HG03457 (cell line): ENCODE measurements at regions not wholly inside any gene's neighbourhood (a gene's known extent, or its start where the extent isn't known, plus 50 kb on each side); places are given as distances from the start of the nearest gene placed in this dataset.

Source experiments
- ATAC-seq: cut with Tn5 transposase; IDR thresholded peaks from one replicate; pipeline ENCODE4 v1.9.1; 2021; ENCODE audit warnings: moderate number of reproducible peaks; ENCODE audit not compliant: unreplicated experiment

DNA sequence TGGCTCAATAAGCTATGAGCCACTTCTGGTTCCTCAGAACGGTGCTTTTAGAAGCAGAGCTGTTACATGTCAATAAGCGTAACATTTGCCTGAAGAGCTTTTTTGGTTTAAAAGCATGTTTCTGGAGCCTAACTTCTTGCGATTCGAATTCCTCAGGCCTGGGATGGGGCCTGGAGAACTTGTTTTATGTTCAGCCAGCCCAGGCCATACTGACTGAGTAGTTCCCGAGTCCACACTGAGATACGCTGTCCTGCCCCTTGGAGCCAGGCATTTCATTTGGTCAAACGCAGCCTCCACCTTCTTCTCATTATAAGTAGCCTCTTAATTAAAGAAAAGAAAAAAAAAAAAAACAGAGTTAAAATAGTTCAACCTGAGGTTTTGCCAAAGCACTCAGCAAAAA lies 260.6 kb upstream of the ANKRD55 start:
- no peak for ATAC-seq

DNA sequence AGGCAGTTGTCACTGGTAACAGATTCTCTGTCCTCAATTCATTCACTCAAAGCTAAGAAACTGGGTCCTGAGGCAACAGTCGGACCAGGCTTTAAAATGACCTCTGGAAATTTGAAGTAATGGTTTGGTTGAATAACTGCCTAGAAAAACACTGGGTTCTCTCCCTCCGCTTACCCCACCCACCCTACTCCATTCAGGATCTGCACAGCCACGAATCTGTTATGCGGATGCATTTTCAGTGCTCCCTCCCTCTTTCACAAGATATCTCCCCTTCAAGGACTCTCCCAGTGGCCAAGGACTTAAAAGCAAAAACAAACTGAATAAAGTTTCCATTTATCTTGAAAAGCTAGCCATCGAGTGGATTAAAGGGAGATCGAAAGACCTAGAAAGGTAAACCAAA lies 260.2 kb upstream of the ANKRD55 start:
- ATAC-seq, result no peak

DNA sequence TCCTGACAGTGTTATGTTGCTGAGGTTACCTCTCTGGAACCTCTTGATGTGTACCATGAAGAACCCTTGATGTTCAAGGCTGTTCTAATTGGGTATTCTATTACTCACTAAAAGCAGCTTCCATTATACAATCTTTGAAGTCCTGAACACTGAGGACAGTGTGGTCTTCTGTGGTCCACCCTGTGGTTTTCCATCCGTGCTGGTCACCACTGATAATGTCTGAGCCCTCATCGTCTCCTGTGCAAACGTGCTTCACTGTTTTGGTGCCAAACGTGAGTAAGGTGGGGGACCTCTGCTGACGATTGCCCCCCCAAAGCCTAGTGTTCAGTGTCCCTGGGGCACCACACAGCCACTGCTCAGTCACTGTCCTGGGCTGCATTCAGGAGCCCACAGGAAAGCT lies 259.7 kb upstream of the ANKRD55 start:
- no peak for ATAC-seq

DNA sequence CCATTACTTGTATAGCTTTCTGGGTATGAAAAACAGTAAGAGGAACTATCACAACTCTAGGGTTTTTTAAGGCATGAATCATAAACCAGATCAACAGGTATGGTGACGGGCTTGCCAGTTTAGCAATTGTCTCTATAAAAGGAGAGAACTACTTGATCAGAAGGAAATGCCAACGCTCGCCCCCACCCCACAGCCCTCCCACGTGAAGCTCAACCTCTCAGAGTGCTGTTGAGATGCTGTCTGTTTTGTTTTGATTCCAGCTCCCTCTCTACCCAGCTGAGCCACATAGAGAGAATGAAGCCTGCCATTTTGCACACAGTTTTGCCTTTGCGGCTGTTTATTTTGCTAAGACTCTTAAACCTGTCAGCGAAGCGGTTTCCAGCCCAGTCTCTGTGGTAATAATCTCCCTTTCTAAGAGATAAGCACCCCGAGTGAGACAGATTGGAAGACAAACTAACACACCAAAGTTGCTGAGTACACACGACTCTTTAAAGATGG lies 257.9 kb upstream of the ANKRD55 start:
- no peak for ATAC-seq

DNA sequence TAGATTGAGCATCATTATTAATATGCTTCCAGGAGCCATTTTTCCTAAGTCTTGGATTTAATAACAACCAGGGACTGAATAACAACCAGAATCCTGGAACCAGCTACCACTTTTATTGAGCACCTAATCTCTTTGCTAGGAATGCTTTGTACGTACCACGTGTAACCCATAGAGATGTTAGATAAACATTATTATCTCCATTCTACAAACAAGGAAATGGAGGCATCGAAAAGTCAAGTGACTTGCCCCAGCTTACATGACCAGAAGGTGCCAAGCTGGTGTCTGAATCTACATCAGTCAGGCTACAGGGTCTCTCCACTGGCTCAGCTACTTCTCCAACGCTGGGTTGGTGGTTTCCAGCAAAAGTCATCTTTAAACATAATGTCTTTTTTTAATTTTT lies 256.1 kb upstream of the ANKRD55 start:
- ATAC-seq, result no peak

DNA sequence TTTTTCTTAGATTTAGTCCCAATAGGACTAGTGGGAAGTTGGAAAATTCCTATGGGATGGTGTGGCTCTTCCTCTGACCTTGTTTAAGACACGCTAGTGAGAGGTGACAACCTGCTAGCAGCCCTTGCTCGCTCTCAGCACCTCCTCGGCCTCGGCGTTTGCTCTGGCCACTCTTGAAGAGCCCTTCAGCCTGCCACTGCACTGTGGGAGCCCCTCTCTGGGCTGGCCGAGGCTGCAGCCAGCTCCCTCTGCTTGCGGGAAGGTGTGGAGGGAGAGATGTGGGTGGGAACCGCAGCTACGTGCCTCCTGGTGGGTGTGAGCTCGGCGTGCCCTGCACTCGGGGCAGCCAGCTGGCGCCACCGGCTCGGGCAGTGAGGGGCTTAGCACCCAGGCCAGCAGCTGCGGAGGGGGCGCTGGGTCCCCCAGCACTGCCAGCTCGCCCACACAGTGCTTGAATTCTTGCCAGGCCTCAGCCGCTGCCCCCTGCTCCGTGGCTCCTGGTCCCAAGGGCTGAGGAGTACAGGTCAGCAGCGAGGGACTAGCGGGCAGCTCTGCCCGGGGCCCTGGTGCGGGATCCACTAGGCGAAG lies 254.5 kb upstream of the ANKRD55 start:
- no peak for ATAC-seq

DNA sequence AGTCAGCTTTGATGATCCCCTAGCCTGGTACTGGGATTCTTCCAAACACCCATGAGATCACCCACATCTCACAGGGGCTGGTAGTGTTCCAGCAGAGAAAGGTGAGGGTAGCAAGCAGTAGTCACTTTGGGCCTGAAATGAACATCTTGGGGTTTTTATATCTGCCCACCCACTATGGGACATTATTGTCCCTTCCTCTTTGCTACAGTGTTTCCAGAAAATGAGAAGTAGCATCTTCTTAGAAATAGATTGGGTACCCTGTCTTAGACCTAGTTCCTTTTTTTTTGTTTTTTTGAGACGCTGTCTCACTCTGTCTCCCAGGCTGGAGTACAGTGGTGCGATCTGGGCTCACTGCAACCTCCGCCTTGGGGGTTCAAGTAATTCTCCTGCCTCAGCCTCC lies 249.2 kb upstream of the ANKRD55 start:
- ATAC-seq, result no peak

DNA sequence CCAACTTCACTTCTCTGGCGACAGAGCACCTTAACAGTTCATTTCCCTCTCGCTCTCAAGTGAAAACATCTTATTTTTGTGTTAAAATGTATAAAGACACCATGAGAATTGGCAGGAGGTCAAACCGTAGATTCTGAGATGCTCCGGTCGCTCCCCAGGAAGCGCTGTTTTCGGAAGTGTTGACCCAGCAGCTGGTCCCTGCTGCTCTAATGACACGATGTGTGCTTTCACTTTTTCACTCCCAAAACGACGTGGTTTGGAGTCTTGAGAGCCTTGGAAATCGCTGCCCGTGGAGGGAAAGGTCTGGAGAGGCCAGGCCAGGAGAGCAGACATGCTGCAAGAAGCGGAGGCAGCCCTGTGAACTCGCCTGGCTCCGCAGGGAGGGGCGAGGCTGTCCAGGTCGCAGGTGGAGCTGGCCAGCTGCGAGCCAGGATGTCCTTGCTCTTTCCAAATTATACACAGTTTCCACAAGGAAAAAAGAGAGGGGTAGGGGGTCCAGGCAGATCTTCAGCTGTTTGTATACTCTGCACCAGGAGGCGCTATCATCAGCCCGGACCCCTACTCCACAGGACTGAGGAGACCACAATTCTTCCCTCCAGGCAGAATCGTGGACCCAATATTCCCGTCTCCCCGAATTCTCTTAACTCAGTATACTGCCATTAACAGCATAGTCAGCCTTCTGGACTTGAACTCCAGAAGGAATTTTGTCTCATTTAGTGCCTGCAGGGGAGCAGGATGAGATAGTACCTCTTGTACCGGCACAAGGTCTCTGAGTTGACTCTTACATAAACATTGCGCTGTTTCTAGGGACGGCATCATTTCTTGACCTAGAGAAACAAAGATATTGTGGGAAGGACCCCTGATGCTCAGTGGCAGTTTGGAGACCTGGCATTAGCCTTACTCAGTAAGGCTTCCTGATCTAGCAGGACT lies 248.6 kb upstream of the ANKRD55 start:
- no peak for ATAC-seq

DNA sequence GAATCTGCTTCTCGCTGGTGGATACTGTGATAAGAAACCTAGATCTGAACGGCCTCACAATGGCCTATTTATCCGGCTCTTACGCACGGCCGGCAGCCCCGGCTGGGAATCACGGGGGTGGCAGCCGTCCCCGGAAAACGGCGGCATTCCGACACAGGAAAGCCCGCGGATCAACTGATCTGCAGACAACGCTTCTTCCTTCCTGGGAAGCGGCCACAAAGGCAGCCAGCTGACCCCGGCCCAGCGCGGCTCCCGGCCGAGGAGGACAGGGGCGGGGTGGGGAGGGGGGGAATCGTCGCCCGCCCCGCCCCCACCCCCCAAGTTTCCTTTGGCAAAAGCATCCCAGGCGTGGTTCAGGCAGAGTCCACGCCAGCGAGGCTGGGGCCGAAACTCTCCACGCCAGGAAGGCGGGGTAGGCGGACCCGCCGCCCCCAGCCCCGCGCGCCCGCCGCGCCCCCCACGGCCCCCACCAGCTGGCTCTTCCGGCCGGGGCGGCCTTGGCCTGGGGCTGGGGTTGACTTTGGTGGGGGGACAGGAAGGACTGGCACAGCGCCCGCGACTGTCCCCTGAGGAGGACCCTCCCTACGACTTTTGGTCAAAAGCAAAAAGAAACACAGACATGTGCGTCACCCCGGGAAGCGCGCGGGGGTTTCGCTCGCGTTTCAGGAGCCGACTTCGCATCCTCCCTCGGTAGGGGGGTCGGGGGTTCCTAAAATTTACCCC lies 247.7 kb upstream of the ANKRD55 start:
- no peak for ATAC-seq

DNA sequence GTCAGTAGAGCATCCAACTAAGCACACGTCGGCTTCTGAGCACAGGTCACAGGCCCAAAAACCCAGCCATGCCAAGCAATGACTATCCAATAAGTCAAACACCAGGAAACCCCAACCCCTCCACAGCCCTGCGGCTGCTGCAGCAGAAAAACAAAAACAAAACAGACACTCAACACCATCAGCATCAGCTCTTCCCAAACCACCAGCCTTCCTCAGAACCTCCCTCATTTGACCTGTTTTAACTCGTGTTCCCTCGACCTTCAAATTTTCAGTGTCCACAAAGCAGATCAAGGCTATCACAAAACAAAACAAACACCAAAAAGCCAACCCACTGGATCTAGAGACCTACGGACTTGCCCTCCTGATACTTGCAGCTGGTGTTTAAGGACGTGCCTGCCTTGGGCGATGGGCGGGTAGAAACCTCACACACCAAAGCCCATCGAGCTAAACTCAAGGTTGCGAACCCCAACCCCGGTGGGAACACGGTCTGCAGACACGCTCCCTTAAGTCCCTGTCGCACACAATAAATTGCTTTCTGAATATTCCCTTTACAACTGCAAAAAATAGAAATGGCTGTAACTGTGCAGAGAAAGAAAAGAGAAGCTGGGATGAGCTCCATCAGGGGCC lies 247.1 kb upstream of the ANKRD55 start:
- ATAC-seq, result no peak

DNA sequence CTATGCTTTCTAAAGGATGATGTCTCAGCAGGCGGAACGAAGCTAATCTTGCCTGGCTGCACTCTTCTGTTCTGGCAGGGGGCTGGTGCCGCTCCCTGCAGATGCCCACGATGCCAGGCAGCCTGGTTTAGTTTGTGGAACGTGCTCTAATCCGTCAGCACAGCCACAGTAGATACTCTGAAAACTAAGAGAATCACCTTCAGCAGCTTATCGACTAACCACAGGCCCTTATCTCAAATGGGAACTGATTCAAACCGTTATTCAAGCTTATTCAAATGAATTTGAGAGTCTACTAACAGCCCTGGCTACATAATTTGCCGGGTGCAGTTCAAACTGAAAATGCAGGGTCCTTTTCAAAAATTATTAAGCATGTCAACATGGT lies 246.6 kb upstream of the ANKRD55 start:
- ATAC-seq, result no peak

DNA sequence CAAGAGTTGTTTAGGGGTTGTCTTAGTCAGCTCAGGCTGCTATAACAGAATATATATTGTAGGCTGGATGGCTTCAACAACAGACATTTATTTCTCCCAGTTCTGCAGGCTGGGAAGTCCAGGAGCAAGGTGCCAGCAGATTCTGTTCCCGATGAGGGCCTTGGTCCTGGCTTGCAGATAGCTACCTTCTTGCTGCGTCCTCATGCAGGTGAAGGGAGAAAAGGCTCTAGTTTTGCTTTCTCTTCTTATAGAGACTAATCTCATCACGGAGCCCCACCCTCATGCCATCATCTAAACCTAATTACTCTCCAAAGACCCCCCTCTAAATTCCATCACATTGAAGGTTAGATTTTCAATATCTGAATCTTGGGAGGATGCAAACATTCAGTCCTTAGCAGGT lies 246.0 kb upstream of the ANKRD55 start:
- no peak for ATAC-seq

DNA sequence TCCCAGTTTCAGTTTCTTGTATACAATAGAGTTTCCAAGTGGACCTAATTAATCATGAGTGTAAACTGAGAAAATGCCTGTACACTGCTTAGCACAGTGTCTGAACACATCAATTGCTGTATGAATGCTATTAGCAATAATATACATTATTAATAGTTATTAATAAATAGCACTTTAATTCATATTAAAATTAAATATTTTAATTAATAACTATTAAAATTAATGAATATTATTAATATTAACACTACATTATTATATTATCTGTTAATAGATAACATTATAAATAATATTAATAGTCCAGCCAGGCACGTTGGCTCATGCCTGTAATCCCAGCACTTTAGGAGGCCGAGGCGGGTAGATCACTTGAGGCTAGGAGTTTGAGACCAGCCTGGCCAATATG lies 244.9 kb upstream of the ANKRD55 start:
- ATAC-seq, result no peak

DNA sequence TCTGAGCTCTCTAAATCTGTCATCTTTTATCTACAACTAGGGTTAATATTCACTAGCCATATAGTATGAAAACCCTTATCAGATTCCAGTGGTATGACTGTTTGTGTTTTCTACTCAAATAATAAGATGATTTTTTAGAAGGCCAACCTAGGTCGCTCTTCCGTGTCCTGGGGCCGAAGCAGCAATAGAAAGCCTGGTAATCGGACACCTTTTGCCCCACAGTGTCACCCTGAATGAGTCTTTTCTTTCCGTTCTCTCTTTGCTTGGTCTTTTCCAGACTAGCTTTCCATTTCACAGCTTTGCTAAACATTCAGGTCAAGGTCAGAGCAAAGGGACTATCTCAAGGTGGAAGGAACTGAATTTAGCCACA lies 243.3 kb upstream of the ANKRD55 start:
- no peak for ATAC-seq

DNA sequence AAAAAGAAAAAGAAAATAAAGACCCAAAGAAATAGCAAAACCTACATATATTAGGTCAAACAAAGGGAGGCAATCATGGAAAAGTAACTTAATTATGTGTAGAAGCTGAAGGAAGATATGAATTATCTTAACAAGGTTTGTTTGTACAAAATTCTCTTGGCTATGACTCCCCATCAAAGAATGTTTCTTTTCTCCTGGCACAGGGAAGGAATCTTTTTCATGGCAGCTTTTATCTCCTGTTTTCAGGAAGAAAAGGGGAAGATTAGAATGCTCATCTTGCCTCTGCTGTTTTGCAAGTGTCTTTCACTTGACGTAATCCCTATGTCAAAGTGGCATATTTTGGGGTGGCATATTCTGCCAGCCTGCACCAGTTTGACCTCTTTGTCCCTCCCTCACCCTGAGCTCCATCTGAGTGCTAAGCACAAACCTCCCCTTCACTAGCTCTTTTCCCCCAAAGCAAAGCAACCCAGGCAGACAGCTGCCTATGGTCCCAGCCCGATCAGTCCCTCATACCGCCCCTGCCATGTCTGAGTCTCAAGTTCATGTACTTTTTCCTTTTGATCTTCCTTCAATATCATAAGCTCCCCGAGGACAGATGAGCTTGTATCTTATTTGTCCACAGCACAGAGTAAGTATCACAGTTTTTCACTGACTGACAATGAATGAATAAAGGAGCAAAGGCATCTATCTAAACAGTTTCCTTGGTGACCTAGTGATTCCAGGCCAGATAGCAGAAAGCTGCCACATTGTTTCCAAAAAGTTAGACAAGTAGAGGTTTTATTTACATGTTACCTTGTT lies 242.8 kb upstream of the ANKRD55 start:
- ATAC-seq, result no peak

DNA sequence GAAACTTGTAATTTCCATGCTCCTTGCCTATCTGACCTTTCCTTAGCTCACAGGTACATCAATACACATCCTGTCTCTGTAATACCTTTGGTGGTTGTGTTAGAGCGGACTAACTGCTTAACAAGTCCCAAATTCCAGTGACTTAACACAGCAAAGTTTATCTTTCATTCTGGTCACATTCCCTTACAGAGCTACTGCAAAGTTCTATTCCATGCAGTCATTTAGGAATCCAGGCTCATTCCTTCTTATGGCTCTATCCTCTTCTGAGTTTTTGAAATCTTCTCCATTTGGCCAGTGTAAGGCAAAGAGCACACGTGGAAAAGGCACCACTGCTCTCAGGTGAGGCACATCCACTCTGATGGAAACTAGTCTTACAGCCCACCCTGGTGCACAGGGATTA lies 238.6 kb upstream of the ANKRD55 start:
- ATAC-seq, result no peak

DNA sequence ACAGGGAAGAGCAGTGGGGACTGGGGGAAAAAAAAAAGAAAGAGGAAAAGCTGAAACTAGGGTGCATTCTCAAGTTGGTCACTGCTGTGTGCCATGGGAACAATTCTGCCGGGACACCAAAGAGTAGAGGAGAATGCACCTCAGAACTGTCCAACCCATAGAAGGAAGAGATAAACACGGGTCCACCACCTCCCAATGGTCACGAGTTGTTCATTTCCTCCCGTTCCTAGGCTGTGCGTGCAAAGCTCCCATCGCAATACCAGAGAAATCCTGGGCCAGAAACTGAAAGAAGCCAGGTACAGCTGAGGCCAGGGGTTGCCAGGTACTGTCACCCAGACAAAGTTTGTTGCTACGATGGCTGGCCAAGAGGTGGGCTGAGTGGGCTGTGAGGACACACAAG lies 236.9 kb upstream of the ANKRD55 start:
- no peak for ATAC-seq

DNA sequence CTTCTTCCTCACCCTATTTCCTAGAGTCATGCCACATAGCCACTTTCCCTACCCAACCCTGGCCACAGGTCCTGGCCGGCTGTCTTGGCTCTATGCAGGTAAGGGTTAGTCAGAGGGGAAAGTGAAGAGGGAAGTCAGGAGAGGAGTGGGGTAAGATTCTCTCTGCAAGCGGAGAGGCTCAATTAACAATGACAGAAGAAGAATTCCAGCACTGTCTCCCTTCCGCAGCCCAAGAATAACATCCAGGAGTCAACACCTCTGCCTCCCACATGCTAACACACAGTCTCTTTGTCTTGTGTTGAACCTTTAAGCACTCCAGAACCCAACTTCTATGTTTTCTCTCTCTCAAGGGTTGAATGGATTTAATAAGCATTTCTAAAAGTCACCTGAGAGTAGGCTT lies 235.1 kb upstream of the ANKRD55 start:
- no peak for ATAC-seq

DNA sequence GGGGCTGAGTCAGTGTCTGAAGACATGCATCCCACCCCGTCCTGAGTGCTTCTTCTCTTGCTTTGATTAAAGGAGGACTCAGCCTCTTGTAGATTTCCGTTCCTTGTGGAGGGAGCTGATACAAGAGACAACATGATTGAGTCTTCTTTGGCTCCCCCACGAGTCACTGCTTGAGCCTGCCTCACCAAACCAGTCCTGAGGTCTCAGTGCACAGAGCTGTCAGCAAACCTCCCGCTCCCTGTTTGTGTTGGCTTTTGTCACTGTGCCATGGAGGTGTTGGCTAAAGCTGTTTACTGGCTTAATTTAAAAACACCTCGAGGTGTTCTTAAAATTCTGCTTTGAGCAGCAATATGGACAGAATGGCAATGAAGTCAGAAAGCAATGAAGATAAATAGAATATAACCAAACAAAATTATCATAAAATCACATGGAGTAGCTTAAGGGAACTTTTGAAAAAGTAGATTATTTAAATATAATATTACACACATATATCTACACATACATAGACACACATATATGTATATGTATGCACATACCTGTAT lies 234.1 kb upstream of the ANKRD55 start:
- no peak for ATAC-seq

DNA sequence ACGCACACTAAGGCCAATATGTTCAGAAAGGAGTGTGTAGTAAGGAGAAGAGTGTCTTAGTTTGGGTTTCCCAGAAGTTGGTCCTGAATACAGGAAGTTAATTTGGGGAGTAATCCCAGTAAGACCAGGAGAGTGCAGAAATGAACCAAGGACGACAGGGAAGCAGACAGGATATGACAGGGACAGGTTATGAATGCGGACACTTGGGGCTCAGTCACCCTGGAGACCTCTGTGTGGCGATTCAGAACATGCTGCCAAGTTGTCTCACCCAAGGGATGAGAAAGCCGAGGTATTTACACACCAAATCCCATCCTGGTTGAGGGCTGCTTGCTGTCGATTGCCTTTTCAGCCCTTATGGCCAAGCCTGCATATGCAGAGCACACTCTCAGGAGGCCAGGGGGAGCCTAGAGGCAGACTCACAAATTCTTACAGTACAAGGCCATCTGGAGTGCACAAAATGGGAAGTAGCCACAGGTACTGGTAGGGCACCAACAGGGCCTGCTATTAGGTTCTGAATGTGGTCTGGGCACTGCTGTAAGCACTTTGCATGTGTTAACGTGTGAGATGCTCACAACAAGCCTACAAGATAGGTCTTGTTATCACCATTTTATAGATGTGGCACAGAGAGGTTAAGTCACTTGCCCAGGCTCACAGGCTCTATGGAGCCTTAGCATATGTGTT lies 233.1 kb upstream of the ANKRD55 start:
- ATAC-seq, result no peak
